A673 (cell line): ENCODE measurements at regions not wholly inside any gene's neighbourhood (a gene's known extent, or its start where the extent isn't known, plus 50 kb on each side); places are given as distances from the start of the nearest gene placed in this dataset.

Source experiments
- BruUV-seq: library from RNA; stranded (reverse); fragments of 400-500 nt; replicated peaks from 2 replicates; lab custom pipeline; 2021; lab: Mats Ljungman, UMichigan
- CTCF ChIA-PET: fragments of 300-600 bp; sonication (Branson Sonifier 250); formaldehyde crosslinking; loops from one replicate; lab custom pipeline; 2022; ENCODE audit warnings: antibody characterized with exemption; lab: Charles Lee
- POLR2A ChIA-PET: fragments of 300-600 bp; sonication (Branson Sonifier 250); formaldehyde crosslinking; loops from one replicate; lab custom pipeline; 2022; ENCODE audit warnings: antibody characterized with exemption; ENCODE audit not compliant: low non-redundant PET; lab: Charles Lee
- DNase-seq: peaks from one replicate; pipeline ENCODE4 v3.0.0-alpha.2; 2015; ENCODE audit warnings: low spot score
- H3K27ac ChIP-seq: fragments of 200-600 bp; sonication (generic); 2 replicates; pipeline ENCODE4 v1.5.1; 2016; ENCODE audit warnings: mixed run types, low read depth, mild to moderate bottlenecking, mixed read lengths, antibody characterized with exemption, low read length; ENCODE audit not compliant: poor library complexity, severe bottlenecking
- H3K27me3 ChIP-seq: fragments of 200-600 bp; sonication (generic); replicated peaks from 2 replicates; pipeline ENCODE4 v1.6.1; 2017; ENCODE audit warnings: mixed run types, low read depth, mild to moderate bottlenecking, mixed read lengths, antibody characterized with exemption, low read length; ENCODE audit not compliant: insufficient read depth, poor library complexity
- H3K36me3 ChIP-seq: fragments of 200-600 bp; sonication (generic); 2 replicates; pipeline ENCODE4 v1.6.1; 2016; ENCODE audit warnings: mixed run types, mild to moderate bottlenecking, mixed read lengths, antibody characterized with exemption, low read length; ENCODE audit not compliant: insufficient read depth, poor library complexity, severe bottlenecking
- H3K4me1 ChIP-seq: fragments of 200-600 bp; sonication (generic); 2 replicates; pipeline ENCODE4 v1.6.1; 2017; ENCODE audit warnings: mixed run types, mild to moderate bottlenecking, mixed read lengths, antibody characterized with exemption, low read length; ENCODE audit not compliant: insufficient read depth, poor library complexity, severe bottlenecking
- H3K4me3 ChIP-seq: fragments of 200-600 bp; sonication (generic); 2 replicates; pipeline ENCODE4 v1.5.1; 2016; ENCODE audit warnings: low read depth, mixed run types, mild to moderate bottlenecking, mixed read lengths, low read length; ENCODE audit not compliant: poor library complexity, severe bottlenecking
- H3K9me3 ChIP-seq: fragments of 200-600 bp; sonication (generic); 2 replicates; pipeline ENCODE4 v1.6.1; 2016; ENCODE audit warnings: mixed run types, low read depth, mild to moderate bottlenecking, mixed read lengths, antibody characterized with exemption, low read length; ENCODE audit not compliant: poor library complexity, severe bottlenecking
- EZH2 ChIP-seq: fragments of 200-600 bp; sonication (generic); IDR thresholded peaks from 2 replicates; pipeline ENCODE4 v1.6.1; 2017; ENCODE audit warnings: borderline replicate concordance, low read depth, mild to moderate bottlenecking, mixed read lengths, antibody characterized with exemption, low read length; ENCODE audit not compliant: poor library complexity, severe bottlenecking
- intact Hi-C: fragments of 100-400 bp; cut with micrococcal nuclease; formaldehyde crosslinking; loops from one replicate; pipeline ENCODE4 v1.10.0; 2022; ENCODE audit not compliant: unreplicated experiment
- TF ChIP-seq, protein P1 (sequence below): fragments of 300-800, 200-600 bp; sonication (generic); conservative IDR thresholded peaks from 2 replicates; pipeline ENCODE4 v1.5.1; 2017; ENCODE audit warnings: low read depth, mild to moderate bottlenecking, antibody characterized with exemption, low read length, moderate library complexity, mixed read lengths

DNA sequence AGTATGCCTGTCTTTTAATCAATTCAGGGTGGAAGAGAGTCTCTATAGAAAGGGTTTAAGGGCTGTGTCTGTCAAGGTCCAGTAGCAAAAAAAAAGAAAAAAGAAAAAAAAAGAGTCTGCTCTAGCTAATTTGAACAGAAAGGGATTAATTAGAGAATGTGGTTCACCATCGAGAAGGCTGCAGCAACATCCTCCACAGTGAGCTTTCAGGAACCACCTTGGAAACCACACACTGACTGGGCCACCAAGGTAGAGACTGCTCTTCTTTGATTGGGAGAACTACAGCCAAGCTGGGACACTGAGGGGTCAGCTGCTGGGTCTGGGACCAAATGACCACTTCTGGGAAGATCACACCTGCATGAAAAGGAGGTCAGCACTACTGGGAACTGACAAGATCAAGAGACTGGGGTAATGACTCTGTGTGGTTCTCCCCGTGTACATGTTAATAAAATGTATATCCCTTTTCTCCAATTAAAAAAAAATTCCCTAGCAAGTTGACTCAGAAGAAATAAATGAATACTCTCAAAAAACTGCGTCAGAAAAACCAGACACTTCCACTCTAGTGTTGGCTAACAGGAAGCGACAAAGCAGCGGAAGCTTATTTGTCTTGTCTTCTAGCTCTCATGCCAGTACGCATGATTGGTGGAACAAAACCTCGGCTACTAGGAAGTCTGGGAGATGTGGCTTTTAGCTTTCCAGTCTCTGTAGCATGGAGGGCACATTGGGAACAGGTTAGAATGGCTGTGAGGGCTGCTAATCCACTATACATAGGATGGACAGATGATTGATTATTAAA lies 60.0 kb upstream of the IVNS1ABP start:
- DNase-seq, result peak; percentile 18
- ChIA-PET POLR2A (no interaction called here), CTCF (no interaction called here)
- Histone ChIP-seq H3K27ac (no peak overlapping the region), H3K27me3 (no peaks in the 10 kb centered on the region), H3K4me1 (no peaks in the 10 kb centered on the region), H3K36me3 (no peaks in the 10 kb centered on the region), H3K9me3 (no peaks in the 10 kb centered on the region), H3K4me3 (no peak overlapping the region)
- no TSS peak for BruUV-seq
- intact Hi-C loops, result no loop called here
- TF ChIP-seq, protein P1, sequence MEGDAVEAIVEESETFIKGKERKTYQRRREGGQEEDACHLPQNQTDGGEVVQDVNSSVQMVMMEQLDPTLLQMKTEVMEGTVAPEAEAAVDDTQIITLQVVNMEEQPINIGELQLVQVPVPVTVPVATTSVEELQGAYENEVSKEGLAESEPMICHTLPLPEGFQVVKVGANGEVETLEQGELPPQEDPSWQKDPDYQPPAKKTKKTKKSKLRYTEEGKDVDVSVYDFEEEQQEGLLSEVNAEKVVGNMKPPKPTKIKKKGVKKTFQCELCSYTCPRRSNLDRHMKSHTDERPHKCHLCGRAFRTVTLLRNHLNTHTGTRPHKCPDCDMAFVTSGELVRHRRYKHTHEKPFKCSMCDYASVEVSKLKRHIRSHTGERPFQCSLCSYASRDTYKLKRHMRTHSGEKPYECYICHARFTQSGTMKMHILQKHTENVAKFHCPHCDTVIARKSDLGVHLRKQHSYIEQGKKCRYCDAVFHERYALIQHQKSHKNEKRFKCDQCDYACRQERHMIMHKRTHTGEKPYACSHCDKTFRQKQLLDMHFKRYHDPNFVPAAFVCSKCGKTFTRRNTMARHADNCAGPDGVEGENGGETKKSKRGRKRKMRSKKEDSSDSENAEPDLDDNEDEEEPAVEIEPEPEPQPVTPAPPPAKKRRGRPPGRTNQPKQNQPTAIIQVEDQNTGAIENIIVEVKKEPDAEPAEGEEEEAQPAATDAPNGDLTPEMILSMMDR, result no peak
- TF ChIP-seq EZH2, result no peak

DNA sequence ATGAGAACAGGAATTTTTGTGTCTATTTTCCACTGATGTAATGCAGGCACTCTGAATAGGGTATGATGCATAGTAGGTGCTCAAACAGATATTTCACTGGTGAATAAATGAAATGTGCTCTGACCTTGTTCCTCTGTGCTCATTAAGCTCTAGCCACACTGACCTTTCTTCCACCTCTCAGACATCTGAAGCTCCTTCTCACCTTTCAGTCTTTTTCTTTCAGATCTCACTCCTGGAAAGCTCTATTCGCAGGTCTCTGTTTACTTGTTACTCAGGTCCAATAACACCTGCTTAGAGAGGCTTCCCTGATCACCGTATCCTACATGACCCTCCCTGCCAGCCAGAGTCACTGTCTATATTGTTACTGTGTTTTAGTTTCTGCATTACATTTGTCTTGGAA lies 59.2 kb upstream of the IVNS1ABP start:
- intact Hi-C loops, result no loop called here
- no peak for TF ChIP-seq EZH2
- TF ChIP-seq, protein P1, result no peak

DNA sequence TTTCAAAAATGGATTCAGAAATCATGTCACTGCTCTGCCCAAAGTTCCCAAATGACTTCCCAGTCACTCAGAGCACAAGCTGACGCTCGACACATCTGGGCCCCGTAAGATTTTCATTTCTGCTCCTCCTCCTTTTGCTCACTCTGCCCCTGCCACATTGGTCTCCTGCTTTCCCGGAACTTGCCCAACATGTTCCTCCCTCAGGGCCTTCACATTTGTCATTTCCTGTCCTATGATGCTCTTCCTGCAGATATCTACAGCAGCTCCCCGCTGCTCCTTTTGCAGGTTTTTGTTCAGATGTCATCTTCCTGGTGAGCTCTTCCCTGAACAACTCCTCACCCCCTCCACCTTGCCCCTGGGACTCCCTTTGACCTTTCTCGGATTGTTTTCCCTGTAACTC lies 58.5 kb upstream of the IVNS1ABP start:
- H3K27me3 ChIP-seq, result no peaks in the 10 kb centered on the region
- no peaks in the 10 kb centered on the region for H3K4me1 ChIP-seq
- peak; percentile 66 for DNase-seq
- intact Hi-C loops, result no loop called here
- H3K27ac ChIP-seq, result no peak overlapping the region
- CTCF ChIA-PET, result no interaction called here
- H3K9me3 ChIP-seq, result no peaks in the 10 kb centered on the region
- H3K4me3 ChIP-seq, result no peak overlapping the region
- no TSS peak for BruUV-seq
- POLR2A ChIA-PET, result interaction anchor here (0.6 kb wide), 1 partner anchor 11 kb away, joined by 5 read pairs; no protein-coding TSS in a partner anchor
- TF ChIP-seq, protein P1, result no peak
- TF ChIP-seq EZH2, result no peak
- no peaks in the 10 kb centered on the region for H3K36me3 ChIP-seq

More for the DNA sequence above, 59.2 kb upstream of the IVNS1ABP start:
- no peaks in the 10 kb centered on the region for H3K4me1 ChIP-seq
- no peaks in the 10 kb centered on the region for H3K27me3 ChIP-seq
- CTCF ChIA-PET, result no interaction called here
- no peaks in the 10 kb centered on the region for H3K36me3 ChIP-seq
- H3K9me3 ChIP-seq, result no peaks in the 10 kb centered on the region
- POLR2A ChIA-PET, result interaction anchor here (0.6 kb wide), 1 partner anchor 11 kb away, joined by 5 read pairs; no protein-coding TSS in a partner anchor
- no peak overlapping the region for H3K4me3 ChIP-seq
- DNase-seq, result no peak
- BruUV-seq, result no TSS peak
- no peak overlapping the region for H3K27ac ChIP-seq
